NCI-H128 (cell line): ENCODE measurements at regions not wholly inside any gene's neighbourhood (a gene's known extent, or its start where the extent isn't known, plus 50 kb on each side); places are given as distances from the start of the nearest gene placed in this dataset.

Source experiments
- DNase-seq: peaks from one replicate; lab custom pipeline; 2025; ENCODE audit not compliant: unreplicated experiment; lab: John Stamatoyannopoulos, UW

DNA sequence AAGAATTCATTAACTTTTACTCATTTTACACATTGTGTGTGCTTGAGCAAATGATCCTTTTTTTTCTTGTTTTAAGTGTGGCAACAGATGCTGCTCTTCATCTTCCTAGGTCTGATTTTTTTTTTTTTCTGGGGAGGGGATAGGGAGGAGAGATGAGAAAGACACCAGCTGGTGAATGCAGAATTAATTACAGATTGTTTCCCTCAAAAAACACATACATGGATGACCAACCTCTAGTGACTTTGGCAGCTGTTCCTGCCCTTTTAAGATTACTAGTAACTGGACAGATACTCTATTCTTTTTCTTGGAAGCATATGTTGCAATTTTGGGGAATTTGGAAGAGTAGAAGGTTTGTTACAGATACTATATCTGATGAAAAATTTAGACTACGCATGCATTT, 103.6 kb upstream of the MYO16 start:
- no peak for DNase-seq

DNA sequence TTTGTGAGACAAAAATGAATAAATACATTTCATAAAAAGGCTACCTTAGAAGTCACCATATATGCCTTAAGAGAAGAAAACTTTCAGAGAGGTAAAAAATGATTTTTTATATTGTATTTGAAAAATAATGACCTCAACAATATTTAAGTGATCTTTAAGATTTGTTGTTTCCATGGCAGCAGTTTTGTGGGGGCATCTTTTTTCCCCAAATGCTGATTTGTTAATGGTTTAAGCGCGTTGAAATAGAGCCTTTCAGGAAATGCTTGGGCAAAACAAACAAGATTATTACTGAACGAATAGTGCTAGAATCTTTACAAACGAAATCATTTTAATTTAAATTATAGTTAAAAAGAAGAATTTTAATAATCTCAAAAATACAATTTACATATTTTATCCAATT, 103.1 kb upstream of the MYO16 start:
- no peak for DNase-seq

DNA sequence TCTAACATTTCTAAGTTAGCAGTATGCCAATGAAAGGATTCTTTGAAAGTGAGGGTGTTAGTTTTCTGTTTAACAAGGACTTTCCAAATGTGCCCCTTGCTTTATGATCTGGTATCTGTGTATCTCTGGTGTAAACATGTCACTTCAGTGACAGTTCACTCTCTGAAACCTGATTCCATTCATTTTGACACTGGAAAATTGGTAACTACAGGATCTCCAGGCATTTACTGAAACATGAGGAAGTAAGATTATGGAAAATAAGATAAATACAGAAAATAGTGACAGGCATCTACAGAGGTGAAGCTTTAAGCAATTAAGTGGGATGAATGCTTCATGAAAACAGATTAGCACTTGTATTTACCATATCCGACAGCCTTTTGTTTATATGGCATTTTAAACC, 101.6 kb upstream of the MYO16 start:
- DNase-seq: no peak

DNA sequence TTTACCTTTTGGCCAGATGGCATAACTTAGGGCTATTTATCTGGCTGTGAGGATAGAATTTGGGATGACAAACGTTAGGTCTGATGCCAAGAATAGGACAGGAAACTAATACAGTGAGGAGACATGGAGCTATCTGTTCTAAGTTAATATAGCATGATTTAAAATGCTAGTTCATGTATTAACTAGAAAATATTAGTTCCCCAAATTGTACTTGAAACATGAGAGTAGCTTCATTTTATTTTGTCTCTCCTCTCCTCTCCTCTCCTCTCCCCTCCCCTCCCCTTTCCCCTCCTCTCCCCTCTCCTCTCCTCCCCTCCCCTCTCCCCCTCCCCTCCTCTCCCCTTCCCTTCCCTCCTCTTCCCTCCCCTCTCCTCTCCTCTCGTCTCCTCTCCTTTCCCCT, 101.1 kb upstream of the MYO16 start:
- DNase-seq: no peak

DNA sequence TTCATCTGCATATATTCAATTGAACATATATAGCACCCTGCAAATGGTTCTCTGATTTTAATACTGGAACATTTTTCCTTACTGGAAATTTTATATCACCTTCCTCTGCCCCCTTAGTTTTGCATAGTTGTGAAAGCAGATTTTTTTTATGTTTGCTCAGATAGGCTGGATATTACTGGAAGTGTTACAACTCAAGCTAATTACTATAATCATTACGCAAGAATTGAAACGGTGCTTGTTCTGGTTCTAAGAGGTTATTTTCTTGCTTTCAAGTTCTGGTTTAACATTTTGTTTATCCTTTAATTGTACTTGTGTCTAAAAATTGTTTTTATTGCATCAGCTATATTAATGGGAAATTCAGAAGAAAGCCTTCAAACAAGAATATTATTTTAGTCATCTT, 95.6 kb upstream of the MYO16 start:
- no peak for DNase-seq

DNA sequence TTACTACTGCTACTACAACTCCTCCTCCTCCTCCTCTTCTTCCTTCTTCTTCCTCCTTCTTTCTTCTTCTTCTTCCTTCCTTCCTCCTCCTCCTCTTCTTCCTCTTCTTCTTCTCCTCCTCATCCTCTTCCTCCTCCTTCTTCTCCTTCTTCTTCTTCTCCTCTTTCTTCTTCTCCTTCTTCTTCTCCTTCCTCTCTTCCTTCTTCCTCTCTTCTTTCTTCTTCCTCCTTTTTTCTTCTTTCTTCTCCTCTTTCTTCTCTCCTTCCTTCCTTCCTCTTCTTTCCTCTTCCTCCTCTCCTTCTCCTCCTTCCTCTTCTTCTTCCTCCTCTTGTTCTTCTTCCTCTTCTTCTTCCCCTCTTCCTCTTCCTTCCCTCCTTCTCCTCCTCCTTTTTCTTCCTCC, 94.7 kb upstream of the MYO16 start:
- no peak for DNase-seq

DNA sequence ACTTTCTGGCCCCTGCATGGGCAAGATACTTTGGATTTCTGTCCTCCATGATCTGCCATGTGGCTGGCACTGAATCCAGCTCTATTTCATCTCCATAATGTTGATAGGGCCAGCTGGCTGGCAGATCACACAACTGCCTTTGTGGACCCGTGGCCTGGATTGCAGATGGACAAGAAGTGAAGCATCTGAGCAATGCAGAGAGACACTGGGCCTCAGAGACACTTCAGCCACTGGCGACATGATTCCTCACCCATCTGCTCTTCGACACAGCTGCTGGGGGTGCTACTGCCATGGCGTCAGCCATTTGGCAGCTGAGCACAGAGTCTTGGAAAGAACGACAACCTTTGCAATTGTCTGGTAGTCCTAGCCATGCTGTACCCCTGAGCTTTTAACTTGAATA, 79.5 kb upstream of the MYO16 start:
- no peak for DNase-seq

DNA sequence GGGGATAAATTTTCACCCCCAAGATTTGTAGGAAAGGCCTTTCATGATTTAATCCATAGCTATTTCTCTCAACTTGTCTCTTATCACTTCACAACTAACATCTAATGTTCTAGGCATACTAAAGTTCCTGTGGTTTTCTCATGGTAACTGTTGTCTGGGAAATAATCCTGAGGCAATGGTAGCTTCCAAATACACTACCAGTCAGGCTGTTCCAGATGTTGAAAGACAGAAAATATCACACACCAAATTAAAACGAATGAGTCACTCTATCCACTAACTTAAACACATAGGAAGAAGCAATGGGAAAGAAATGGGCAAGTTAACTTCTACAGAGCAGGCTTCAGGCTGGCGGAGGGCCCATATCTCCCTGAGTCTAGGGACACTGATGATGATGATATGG, 77.7 kb upstream of the MYO16 start:
- DNase-seq: no peak

DNA sequence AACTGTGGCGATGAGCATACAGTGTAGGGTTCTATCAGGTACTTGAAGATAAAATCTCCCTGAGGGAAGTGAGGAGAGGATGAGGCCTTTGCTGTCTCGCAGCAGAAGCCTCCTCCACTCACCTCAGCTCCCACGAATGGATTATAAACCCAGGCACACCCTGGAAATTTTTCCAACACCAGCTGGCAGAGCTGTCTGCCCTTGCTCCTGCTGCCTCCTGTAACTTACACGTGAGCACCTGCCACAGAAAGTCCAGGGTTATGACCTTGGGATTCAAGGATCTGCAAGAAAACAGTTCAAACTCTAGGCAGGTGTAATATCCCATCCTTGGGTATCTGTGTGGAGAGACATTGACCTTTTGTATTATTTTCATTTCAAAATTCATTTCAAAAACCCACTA, 70.9 kb upstream of the MYO16 start:
- DNase-seq: no peak

DNA sequence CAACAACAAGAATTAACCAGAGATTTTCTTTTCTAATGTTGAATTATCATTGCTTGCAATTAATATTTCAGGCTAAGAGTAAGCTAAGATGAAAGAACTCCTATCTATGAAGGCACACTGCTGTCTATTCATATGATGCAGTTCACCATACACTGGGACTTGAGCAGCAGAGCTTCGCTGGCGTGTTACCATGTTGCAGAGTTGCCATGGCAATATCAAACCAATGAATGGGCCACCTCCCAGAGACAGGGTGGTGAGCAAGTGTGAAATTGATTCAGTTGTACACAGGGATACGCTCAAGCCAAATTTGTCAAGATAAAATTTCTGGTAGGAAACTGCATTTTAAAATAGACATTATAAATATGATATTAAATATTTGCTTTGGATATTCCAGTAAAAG, 69.3 kb upstream of the MYO16 start:
- DNase-seq: no peak

DNA sequence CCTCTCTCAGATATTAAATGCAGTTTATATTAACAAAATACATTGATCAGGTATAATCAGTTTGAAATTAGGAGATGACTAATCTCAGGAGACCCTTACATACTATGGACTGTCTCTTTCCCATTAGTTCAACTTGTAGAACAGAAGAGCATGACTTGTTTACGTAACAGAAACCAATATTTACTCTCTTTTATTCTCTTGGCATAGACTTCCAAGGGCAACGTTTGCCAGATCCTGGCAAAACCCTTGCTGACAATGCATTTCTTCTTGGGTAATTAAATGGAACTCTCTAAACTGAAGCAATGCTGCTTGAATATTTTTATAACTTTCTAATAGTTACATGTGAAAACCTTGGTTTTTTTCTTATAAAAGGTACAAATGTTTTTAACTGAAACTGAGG, 68.3 kb upstream of the MYO16 start:
- no peak for DNase-seq

DNA sequence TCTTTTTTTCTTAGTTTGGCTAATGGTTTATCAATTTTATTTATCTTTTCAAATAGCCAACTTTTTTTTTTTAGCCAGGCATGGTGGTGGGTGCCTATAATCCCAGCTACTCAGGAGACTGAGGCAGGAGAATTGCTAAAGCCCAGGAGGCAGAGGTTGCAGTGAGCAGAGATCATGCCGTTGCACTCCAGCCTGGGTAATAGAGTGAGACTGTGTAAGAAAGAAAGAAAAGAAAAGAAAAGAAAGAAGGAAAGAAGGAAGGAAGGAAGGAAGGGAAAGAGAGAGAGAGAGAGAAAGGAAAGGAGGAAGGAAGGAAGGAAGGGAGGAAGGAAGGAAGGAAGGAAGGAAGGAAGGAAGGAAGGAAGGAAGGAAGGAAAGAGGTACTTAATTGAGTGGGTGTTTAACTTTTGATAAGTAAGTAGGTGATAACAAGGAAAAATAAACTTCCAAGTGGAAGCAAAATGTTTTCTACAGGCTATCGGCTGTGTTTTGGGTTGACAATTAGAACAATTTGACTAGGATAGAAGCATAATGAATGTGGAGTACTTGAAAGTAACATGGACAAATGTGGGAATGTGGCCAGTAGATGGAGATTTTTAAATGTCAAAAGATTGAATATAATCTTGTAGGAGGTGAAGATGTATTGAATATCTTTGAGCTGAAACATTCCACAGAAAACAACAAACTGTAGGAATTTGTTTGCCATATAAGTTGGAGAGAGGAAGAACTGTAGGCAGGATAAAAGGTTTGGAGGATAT, 62.8 kb upstream of the MYO16 start:
- DNase-seq: no peak

DNA sequence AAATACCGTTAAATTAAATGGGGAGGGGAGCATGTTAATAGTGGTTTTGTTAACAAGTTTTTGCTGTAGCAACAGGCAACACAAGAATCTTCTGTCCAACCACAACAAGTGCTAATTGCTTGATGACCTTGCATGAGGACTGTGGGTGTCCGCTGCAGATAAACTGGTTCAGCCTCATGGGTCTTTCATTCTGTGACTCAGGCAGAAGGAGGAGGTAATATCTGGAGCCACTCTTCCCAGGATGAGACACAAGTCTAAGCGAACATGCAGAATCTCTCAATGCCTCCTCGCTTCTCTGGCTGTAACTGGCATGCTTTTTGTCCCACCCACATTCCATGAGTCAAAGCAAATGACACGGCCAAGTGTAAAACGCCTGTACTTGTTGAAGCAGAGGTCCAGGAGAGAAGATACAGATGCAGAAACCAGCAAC, 56.6 kb upstream of the MYO16 start:
- DNase-seq: no peak

DNA sequence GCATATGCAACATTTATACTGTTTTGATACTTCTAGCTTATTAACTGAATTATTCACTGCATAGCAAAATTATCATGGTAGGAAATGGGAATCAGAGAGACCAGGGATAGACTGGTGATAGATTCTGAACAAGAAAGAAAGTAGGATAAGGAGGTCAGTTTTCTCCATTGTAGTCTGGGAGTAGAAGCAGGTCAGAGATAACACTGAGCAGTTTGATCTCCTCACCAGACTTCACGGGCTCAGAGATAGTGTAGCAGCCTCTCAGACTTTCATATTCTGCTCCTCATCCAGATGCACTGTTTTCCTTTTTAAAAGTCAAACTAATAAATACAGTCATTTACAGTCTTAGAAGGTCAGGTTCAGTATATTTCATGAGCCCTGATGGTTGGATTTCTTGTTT, 56.0 kb upstream of the MYO16 start:
- DNase-seq: no peak

DNA sequence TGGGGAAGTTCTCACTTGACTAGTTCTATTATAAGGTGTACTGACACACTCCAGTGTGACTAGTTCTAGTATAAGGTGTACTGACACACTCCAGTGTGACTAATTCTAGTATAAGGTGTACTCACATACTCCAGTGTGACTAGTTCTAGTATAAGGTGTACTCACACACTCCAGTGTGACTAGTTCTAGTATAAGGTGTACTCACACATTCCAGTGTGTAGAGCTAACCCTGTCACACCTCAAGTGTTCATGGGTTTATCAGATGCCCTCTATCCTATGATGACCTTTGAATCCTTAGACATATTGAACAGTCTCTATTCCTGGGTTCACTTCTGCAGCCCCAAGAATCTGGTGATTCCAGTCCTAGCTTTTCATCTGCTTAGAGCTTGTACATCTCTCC, 54.6 kb upstream of the MYO16 start:
- no peak for DNase-seq

DNA sequence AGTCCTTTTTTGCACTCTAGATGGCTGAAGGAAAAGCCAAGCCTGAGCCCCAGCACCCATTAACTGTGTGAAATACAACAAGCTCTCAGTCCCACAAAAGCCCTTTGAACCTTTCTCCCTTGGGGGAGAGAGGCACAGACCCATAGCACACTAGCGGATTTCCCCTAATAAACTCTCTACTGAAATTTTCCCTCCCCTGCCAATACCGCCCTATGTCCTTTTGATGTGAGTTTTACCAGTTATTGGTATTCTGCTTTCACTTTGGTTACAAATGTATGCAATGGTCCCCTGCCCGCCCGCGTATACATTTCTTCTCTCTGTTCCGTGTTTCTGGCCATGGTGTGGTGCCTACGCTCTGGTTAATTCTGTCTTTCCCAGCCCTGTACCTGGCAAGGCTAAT, 54.0 kb upstream of the MYO16 start:
- DNase-seq: no peak
